GM18861 (cell line): ENCODE measurements at regions not wholly inside any gene's neighbourhood (a gene's known extent, or its start where the extent isn't known, plus 50 kb on each side); places are given as distances from the start of the nearest gene placed in this dataset.
"Not testable (repeated sequence)": the region's sequence is repeated elsewhere in the genome, so short reads cannot be mapped to it uniquely, and the experiment has no call there.

Source experiments
- ATAC-seq: cut with Tn5 transposase; IDR thresholded peaks from one replicate; pipeline ENCODE4 v1.9.1; 2021; ENCODE audit not compliant: unreplicated experiment

- ATAC-seq = no peak
Measured at GRCh38 chr11:123344790-123345357, 85.2 kb upstream of the GRAMD1B start.

GRCh38 chr11:123344188-123344587 lies 85.9 kb upstream of the GRAMD1B start:
- ATAC-seq = not testable (repeated sequence)

- ATAC-seq = no peak
Measured at GRCh38 chr11:123338997-123339752, 90.9 kb upstream of the GRAMD1B start.

DNA sequence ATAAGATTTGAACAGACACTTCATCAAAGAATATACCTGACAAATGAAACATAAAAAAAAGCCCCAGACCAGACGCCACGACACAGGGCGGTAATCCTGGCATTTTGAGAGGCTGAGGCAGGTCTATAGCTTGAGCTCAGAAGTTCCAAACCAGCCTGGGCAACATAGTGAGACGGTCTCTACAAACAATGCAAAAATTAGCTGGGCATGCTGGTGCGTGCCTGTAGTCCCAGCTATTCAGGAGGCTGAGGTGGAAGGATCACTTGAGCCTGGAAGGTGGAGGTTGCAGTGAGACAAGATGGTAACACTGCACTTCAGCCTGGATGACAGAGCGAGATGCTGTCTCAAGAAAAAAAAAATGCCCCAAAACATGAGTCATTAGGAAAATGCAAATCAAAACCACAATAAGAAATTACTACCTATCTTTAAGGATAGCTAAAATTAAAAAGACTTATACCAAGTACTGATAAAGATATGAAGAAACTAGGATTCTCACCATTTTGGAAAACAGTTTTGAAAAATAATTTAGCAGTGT lies 91.7 kb upstream of the GRAMD1B start:
- ATAC-seq = no peak

GRCh38 chr11:123334925-123335324 lies 95.1 kb upstream of the GRAMD1B start:
- ATAC-seq = no peak

DNA sequence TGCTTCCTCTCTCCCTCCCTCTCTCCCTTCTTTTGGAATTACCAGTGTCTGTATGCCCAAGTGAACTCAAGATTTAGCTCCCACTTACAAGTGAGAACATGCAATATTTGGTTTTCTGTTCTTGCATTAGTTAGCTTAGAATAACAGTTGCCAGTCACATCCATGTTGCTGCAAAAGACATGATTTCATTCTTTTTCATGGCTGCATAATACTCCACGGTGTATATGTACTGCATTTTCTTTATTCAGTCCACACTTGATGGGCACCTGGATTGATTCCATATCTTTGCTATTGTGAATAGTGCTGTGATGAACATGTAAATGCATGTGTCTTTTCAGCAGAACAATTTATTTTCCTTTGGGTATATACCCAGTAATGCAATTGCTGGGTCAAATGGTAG lies 97.5 kb upstream of the GRAMD1B start:
- ATAC-seq = not testable (repeated sequence)

DNA sequence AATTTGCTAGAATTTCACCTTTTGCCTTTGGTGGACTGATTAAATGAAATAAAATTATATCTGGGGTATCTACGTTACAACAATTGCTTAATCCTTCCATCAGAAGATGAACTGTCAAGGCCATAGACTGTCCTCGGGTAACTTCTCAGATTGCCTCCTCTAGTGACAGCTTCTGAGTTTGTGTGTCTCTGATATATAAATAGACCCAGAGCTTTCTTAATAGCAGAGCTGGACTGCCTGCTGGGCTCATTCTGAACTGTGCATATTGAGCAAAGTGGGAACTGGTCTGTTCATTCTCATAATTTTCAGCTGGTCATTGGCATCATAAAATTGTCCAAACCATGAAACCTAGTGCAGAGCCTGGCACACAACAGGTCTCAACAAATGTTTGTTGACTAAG lies 99.1 kb upstream of the GRAMD1B start:
- no peak for ATAC-seq

- ATAC-seq = no peak
Measured at GRCh38 chr11:123330471-123330870, 99.6 kb upstream of the GRAMD1B start.

- no peak for ATAC-seq
Measured at GRCh38 chr11:123330071-123330470, 100.0 kb upstream of the GRAMD1B start.

DNA sequence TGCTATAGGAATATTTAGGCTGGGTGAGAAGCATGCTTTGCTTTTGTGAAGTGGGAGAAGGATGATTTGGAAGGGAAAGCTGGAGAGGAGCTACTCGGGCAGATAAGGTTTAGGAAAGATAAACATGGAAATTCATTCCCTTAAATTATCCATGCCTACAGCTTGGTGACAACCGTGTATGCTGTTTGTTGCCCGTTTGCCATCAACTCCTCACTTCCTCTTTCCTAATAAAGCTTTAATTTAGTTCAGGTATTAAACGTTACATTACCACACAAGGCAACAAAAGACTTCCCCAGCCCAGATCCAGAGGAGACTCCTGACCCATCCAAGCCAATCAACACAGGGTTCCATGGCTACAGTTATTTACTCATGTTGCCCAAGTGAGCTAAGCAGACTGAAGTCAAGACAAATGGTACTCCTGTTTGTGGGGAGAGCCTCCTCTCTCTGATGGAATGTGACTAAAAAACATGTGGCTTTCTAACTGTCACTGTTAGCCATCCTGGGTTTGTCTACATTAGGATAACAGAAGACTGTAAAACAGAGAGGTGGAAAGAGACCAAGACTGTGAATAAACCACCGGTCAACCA lies 101.7 kb upstream of the GRAMD1B start:
- no peak for ATAC-seq

DNA sequence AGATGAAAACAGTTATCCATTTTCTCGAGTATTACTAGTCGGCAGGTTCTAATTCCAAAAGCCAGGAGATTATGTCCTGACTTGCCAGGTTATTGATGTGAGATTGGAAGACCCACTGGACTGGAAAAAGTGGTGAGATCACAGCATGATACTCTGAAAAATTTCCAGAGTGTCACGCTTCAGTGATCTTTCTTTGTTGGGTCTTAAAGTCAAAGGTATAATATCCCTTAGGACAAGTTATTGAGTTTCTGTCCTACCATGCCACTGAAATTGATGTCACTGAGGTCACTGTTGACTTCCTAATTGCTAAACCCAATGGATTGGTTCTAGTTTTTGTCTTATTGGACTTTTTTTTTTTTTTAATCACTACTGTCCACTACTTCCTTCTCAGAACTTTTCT lies 104.5 kb upstream of the GRAMD1B start:
- ATAC-seq = no peak

- ATAC-seq = no peak
Measured at GRCh38 chr11:123323568-123323967, 106.5 kb upstream of the GRAMD1B start.

GRCh38 chr11:123321636-123322035 lies 108.4 kb upstream of the GRAMD1B start:
- no peak for ATAC-seq

- ATAC-seq = no peak
Measured at GRCh38 chr11:123318623-123319022, 111.4 kb upstream of the GRAMD1B start.

DNA sequence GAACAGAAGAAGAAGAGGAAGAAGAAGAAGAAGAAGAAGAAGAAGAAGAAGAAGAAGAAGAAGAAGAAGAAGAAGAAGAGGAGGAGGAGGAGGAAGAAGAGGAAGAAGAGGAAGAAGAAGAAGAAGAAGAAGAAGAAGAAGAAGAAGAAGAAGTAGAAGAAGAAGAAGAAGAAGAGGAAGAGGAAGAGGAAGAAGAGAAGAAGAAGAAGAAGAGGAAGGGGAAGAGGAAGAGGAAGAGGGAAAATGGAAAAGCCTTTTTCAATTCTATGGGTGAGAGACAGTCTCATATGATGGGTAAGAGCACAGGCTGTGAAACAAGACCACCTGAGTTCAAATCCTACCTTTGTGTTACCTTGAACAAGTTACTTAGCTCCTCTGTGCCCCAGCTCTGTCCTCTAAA lies 111.9 kb upstream of the GRAMD1B start:
- ATAC-seq = not testable (repeated sequence)

DNA sequence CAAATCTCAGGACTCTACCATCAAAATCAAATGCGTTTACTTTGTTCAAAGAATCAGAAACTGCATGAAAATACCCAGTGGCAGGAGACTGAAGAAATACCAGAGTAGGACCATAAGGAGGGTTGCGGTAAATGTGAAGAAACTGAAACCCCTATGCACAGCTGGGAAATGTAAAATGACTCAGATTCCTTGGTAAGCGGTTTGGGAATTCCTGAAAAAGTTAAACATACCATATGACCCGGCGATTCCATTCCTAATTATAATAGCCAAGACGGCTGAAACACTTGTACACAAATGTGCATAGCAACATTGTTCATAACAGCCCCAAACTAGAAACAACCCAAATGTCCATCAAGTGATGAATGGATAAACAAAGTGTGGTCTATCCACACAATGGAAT lies 114.1 kb upstream of the GRAMD1B start:
- ATAC-seq = no peak

GRCh38 chr11:123314972-123315371 lies 115.1 kb upstream of the GRAMD1B start:
- no peak for ATAC-seq

DNA sequence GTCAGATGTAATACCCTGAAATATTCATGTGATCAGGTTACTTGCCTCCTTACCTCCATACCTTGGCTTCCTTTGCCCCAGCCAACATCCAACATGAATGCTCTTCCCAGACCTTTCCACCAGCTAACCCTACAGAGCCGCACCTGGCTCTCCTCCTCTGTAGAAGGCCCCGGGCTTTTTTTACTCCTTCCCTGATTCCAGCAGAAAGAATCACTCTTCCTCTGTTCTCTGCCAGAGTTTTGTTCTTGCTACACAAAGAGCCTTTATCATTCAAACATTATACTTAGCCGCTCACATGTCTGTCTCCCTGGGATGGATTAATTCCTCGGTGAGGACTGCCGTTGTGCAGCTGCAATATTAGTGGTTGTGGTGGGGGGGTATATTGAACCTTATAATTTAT lies 116.8 kb upstream of the GRAMD1B start:
- ATAC-seq = no peak

DNA sequence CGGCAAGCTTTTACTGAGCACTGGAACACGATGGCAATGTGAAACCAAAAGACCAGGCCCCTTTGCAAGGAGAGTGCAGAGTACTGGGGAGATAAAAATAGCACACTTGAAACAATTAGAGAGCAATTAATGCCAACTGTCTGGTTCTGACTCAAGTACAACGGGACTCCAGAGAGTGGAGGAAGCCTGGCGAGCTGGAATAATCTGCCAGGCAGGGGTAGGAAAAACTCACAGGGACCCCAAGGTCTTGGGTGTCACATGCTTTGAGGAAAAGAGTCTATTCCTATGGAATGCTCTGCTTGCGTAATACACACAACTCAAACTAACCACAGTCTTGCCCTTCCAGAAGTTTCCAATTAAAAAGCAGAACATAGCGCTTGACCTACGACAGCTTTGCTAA lies 113.0 kb upstream of the CLMP start:
- no peak for ATAC-seq

- ATAC-seq = no peak
Measured at GRCh38 chr11:123307276-123307675, 112.2 kb upstream of the CLMP start.

DNA sequence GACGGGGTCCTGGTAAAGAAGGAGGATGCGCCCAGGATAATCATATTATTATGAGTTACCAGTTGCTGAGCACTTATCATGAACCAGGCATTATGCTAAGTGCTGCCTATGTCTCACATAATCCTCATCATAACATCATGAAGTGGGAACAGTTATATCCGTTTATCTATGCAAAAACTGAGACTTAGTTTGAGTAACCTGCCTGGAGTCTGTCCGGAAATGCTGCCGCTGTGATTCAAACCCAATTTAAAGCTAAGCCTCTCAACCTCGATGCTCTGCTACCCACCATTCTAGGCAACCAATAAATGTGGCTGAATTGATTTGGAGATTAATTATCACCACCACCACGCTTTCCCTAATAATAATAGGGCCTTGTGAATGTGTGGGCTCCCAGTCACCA lies 111.5 kb upstream of the CLMP start:
- ATAC-seq = no peak
